Fibroblast of lung (primary cell): ENCODE measurements at regions not wholly inside any gene's neighbourhood (a gene's known extent, or its start where the extent isn't known, plus 50 kb on each side); places are given as distances from the start of the nearest gene placed in this dataset.
"Not testable (repeated sequence)": the region's sequence is repeated elsewhere in the genome, so short reads cannot be mapped to it uniquely, and the experiment has no call there.

Experiments
- CTCF ChIP-seq, 2 donors: IDR thresholded peaks in 1 of 2; conservative IDR thresholded peaks in 1 of 2; 1 replicate in 1 of 2; 2 replicates in 1 of 2; pipeline ENCODE4 v1.5.1; 2011 to 2012; ENCODE audit warnings: low read length in 2 of 2, control low read depth in 1 of 2, inconsistent platforms in 1 of 2, low read depth in 1 of 2, mild to moderate bottlenecking in 1 of 2
- EZH2 ChIP-seq: IDR thresholded peaks from 2 replicates; pipeline ENCODE4 v1.5.1; 2012; ENCODE audit warnings: low read length, control low read depth, mild to moderate bottlenecking; ENCODE audit errors: missing control alignments

- TF ChIP-seq CTCF (conservative IDR thresholded peaks at IDR 0.05 in 1 of 2, IDR thresholded peaks at IDR 0.05 in 1 of 2; ENCODE audit: low read depth in 1 of 2, low read length in 2 of 2); EZH2: not testable (repeated sequence)
These were observed 61.3 kb upstream of the DHRS4 start for GRCh38 chr14:23892289-23892688.
